GM12878 (cell line): ENCODE measurements at regions not wholly inside any gene's neighbourhood (a gene's known extent, or its start where the extent isn't known, plus 50 kb on each side); places are given as distances from the start of the nearest gene placed in this dataset.

Experiments
- BHLHE40 ChIP-seq, 2 experiments: fragments of 450-650 bp in 1 of 2; IDR thresholded peaks; 2 replicates each; pipeline ENCODE4 v1.6.1; 2011 to 2017; ENCODE audit warnings: low read depth in 2 of 2, borderline replicate concordance in 1 of 2, improper control_type of control experiment in 1 of 2, low read length in 1 of 2, mild to moderate bottlenecking in 1 of 2
- CREB1 ChIP-seq: IDR thresholded peaks from 2 replicates; pipeline ENCODE4 v1.6.1; 2012; ENCODE audit warnings: low read depth, mild to moderate bottlenecking, inconsistent platforms
- E2F8 ChIP-seq: fragments of 450-650 bp; IDR thresholded peaks from 2 replicates; pipeline ENCODE4 v1.6.1; 2018; ENCODE audit warnings: mild to moderate bottlenecking, low read depth, moderate library complexity; ENCODE audit not compliant: partially characterized antibody
- IKZF2 ChIP-seq, 2 experiments: fragments of 450-650 bp; IDR thresholded peaks; 2 replicates each; pipeline ENCODE4 v1.6.1; 2017; ENCODE audit warnings: mild to moderate bottlenecking in 2 of 2, moderate library complexity in 2 of 2
- MEF2A ChIP-seq: IDR thresholded peaks from 2 replicates; pipeline ENCODE4 v1.6.1; 2011; ENCODE audit warnings: low read depth, mild to moderate bottlenecking, low read length, moderate library complexity; ENCODE audit not compliant: insufficient read depth
- MEF2B ChIP-seq: fragments of 450-650 bp; IDR thresholded peaks from 2 replicates; pipeline ENCODE4 v1.6.1; 2018; ENCODE audit warnings: mild to moderate bottlenecking, moderate library complexity; ENCODE audit not compliant: partially characterized antibody, poor library complexity, severe bottlenecking
- MXI1 ChIP-seq: fragments of 150-350 bp; IDR thresholded peaks from 2 replicates; pipeline ENCODE4 v1.6.1; 2011; ENCODE audit warnings: low read depth, mild to moderate bottlenecking, inconsistent platforms, low read length, improper control_type of control experiment
- NFIC ChIP-seq: IDR thresholded peaks from 2 replicates; pipeline ENCODE4 v1.6.1; 2012; ENCODE audit warnings: low read depth, mild to moderate bottlenecking, inconsistent platforms, low read length, moderate library complexity
- POLR2A ChIP-seq: IDR thresholded peaks from 2 replicates; pipeline ENCODE4 v1.6.1; 2011; ENCODE audit warnings: low read depth, mild to moderate bottlenecking, low read length
- POLR2AphosphoS5 ChIP-seq: IDR thresholded peaks from 2 replicates; pipeline ENCODE4 v1.6.1; 2011; ENCODE audit warnings: mild to moderate bottlenecking, low read length, inconsistent platforms
- PRDM15 ChIP-seq: fragments of 450-650 bp; formaldehyde crosslinking; IDR thresholded peaks from 2 replicates; pipeline ENCODE4 v1.4.0; 2020; ENCODE audit warnings: mild to moderate bottlenecking, moderate library complexity
- RB1 ChIP-seq: fragments of 450-650 bp; formaldehyde crosslinking; IDR thresholded peaks from 2 replicates; pipeline ENCODE4 v1.6.1; 2017; ENCODE audit warnings: mild to moderate bottlenecking, borderline replicate concordance
- YBX1 ChIP-seq: fragments of 450-650 bp; IDR thresholded peaks from 2 replicates; pipeline ENCODE4 v1.6.1; 2016; ENCODE audit warnings: antibody characterized with exemption
- ZZZ3 ChIP-seq: IDR thresholded peaks from 2 replicates; pipeline ENCODE4 v1.6.1; 2011; ENCODE audit warnings: low read depth; ENCODE audit not compliant: control insufficient read depth, insufficient read length
- TF ChIP-seq, protein P1 (sequence below), 3 experiments: IDR thresholded peaks in 2 of 3; conservative IDR thresholded peaks in 1 of 3; 2 replicates each; pipeline ENCODE4 v1.5.1; 2011; ENCODE audit warnings: low read depth in 3 of 3, low read length in 3 of 3, mild to moderate bottlenecking in 3 of 3, control low read depth in 2 of 3, moderate library complexity in 2 of 3, inconsistent platforms in 1 of 3, mixed read lengths in 1 of 3; ENCODE audit not compliant: control insufficient read depth in 2 of 3, insufficient read depth in 1 of 3; ENCODE audit errors: extremely low read depth in 1 of 3
- TF ChIP-seq, protein P2 (sequence below): fragments of 450-650 bp; IDR thresholded peaks from 2 replicates; pipeline ENCODE4 v1.6.1; 2017; ENCODE audit warnings: antibody characterized with exemption, mild to moderate bottlenecking, moderate library complexity

DNA sequence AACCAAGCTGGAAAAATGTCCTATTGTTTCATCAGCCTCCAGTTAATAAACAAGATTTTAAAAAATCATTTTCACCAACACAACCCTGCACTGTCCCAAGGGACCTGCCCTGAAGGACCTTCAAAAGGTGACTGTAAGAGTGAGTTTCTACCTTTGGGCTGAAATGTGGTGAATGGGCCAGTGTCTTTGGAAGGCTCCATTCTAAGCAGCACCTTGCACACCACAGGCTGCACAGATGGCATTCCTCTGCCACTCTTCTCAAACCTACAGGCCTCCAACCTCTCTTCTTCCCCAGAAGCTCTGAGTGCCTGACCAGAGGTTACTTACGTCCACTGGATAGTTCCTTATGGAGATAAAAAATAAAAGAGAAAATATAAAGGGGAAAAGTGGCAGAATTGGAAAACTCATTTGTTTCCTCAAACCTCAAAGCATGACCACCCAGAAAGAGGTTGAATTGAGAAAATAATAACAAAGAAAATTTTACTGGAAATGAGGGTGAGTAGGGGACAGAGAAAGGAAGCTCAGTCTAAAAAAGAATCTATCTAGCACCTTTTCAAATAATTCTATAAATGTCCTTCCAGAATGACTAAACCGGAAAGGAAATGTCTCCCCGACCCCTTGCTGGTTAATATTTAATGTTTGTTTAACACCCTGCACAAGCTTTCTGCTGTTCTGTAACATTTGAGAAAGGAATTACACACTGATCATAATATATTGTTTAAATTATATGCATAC is 175.7 kb downstream of the METTL4 start (continued):
- TF ChIP-seq E2F8, result no peak
- TF ChIP-seq MXI1, result no peak
- TF ChIP-seq IKZF2 (IDR thresholded peaks at IDR 0.05), result peak; percentile 71 to 77; a peak in 3 of 4 replicates
- TF ChIP-seq, protein P1, sequence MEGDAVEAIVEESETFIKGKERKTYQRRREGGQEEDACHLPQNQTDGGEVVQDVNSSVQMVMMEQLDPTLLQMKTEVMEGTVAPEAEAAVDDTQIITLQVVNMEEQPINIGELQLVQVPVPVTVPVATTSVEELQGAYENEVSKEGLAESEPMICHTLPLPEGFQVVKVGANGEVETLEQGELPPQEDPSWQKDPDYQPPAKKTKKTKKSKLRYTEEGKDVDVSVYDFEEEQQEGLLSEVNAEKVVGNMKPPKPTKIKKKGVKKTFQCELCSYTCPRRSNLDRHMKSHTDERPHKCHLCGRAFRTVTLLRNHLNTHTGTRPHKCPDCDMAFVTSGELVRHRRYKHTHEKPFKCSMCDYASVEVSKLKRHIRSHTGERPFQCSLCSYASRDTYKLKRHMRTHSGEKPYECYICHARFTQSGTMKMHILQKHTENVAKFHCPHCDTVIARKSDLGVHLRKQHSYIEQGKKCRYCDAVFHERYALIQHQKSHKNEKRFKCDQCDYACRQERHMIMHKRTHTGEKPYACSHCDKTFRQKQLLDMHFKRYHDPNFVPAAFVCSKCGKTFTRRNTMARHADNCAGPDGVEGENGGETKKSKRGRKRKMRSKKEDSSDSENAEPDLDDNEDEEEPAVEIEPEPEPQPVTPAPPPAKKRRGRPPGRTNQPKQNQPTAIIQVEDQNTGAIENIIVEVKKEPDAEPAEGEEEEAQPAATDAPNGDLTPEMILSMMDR (IDR thresholded peaks at IDR 0.05 in 2 of 3, conservative IDR thresholded peaks at IDR 0.05 in 1 of 3; ENCODE audit: control insufficient read depth in 2 of 3, extremely low read depth in 1 of 3, insufficient read depth in 1 of 3, low read depth in 3 of 3, low read length in 3 of 3), result no peak
- TF ChIP-seq MEF2B, result peak; percentile 86
- TF ChIP-seq BHLHE40 (IDR thresholded peaks at IDR 0.05; ENCODE audit: borderline replicate concordance in 1 of 2, low read depth in 2 of 2, low read length in 1 of 2), result 0 out of 4 replicates have a peak, but pooled peaks of 1 of the 2 experiments have one; percentile 9
- TF ChIP-seq CREB1, result no peak
- TF ChIP-seq NFIC, result no peak
- no peak for TF ChIP-seq POLR2AphosphoS5
- TF ChIP-seq RB1, result no peak
- no peak for TF ChIP-seq YBX1
- TF ChIP-seq, protein P2, sequence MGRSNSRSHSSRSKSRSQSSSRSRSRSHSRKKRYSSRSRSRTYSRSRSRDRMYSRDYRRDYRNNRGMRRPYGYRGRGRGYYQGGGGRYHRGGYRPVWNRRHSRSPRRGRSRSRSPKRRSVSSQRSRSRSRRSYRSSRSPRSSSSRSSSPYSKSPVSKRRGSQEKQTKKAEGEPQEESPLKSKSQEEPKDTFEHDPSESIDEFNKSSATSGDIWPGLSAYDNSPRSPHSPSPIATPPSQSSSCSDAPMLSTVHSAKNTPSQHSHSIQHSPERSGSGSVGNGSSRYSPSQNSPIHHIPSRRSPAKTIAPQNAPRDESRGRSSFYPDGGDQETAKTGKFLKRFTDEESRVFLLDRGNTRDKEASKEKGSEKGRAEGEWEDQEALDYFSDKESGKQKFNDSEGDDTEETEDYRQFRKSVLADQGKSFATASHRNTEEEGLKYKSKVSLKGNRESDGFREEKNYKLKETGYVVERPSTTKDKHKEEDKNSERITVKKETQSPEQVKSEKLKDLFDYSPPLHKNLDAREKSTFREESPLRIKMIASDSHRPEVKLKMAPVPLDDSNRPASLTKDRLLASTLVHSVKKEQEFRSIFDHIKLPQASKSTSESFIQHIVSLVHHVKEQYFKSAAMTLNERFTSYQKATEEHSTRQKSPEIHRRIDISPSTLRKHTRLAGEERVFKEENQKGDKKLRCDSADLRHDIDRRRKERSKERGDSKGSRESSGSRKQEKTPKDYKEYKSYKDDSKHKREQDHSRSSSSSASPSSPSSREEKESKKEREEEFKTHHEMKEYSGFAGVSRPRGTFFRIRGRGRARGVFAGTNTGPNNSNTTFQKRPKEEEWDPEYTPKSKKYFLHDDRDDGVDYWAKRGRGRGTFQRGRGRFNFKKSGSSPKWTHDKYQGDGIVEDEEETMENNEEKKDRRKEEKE, result no peak
- 0 out of 2 replicates have a peak, but pooled peaks have one; percentile 38 for TF ChIP-seq MEF2A
- TF ChIP-seq ZZZ3, result no peak
- no peak for TF ChIP-seq POLR2A
- TF ChIP-seq PRDM15 (CRISPR knock-in tag), result no peak
